Right lobe of liver (tissue), 4 donors: ENCODE measurements at regions not wholly inside any gene's neighbourhood (a gene's known extent, or its start where the extent isn't known, plus 50 kb on each side); places are given as distances from the start of the nearest gene placed in this dataset.

Experiments used
- POLR2A ChIP-seq: fragments of 450-650 bp; IDR thresholded peaks from one replicate; pipeline ENCODE4 v1.6.1; 2017; ENCODE audit warnings: antibody characterized with exemption, mild to moderate bottlenecking
- TF ChIP-seq, protein P1 (sequence below), 4 donors: fragments of 200-600 bp in 3 of 4; fragments of 450-650 bp in 1 of 4; IDR thresholded peaks; one replicate each; pipeline versions ENCODE4 v1.5.1 to v1.8.0; 2016 to 2022; ENCODE audit warnings: antibody characterized with exemption in 4 of 4, mild to moderate bottlenecking in 2 of 4
- donor health status: DM: no; HTN: no; CAD: no.
- donor health status: DM: no; HTN: no; CAD: no.
- donor health status: DM: no; HTN: yes; CAD: no.

DNA sequence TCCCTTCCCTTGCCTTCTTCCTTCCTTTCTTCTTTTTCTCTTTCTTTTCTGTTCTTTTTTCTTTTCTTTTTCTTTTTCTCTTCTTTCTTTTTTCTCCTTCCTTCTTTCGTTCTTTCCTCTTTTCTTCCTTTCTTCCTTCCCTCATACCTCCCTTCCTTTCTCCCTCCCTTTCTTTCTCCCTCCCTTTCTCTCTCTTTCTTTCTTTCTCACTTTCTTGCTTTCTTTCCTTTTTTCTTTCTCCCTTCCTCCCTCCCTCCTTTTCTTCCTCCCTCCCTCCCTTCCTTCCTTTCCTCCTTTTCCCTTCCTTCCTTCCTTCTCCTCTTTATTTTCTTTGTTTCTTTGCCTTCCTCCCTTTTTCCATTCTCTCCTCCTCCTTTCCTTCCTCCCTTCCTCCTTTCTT is 96.3 kb downstream of the POM121L12 start:
- TF ChIP-seq, protein P1, sequence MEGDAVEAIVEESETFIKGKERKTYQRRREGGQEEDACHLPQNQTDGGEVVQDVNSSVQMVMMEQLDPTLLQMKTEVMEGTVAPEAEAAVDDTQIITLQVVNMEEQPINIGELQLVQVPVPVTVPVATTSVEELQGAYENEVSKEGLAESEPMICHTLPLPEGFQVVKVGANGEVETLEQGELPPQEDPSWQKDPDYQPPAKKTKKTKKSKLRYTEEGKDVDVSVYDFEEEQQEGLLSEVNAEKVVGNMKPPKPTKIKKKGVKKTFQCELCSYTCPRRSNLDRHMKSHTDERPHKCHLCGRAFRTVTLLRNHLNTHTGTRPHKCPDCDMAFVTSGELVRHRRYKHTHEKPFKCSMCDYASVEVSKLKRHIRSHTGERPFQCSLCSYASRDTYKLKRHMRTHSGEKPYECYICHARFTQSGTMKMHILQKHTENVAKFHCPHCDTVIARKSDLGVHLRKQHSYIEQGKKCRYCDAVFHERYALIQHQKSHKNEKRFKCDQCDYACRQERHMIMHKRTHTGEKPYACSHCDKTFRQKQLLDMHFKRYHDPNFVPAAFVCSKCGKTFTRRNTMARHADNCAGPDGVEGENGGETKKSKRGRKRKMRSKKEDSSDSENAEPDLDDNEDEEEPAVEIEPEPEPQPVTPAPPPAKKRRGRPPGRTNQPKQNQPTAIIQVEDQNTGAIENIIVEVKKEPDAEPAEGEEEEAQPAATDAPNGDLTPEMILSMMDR (IDR thresholded peaks at IDR 0.05), result no peak
- TF ChIP-seq POLR2A, result no peak
